Keratinocyte (primary cell): ENCODE measurements at regions not wholly inside any gene's neighbourhood (a gene's known extent, or its start where the extent isn't known, plus 50 kb on each side); places are given as distances from the start of the nearest gene placed in this dataset.

Experiments used
- DNase-seq: peaks from one replicate; pipeline ENCODE4 v3.0.0-alpha.2; 2011; ENCODE audit warnings: low read depth, missing footprints, low spot score
- FAIRE-seq: peaks from 2 replicates; lab custom pipeline; 2011; peaks lifted over from hg19 to GRCh38; lab: Jason Lieb, UNC
- H2AFZ ChIP-seq: 2 replicates; pipeline ENCODE4 v1.6.0; 2012; ENCODE audit warnings: low read length, control low read depth, inconsistent platforms; ENCODE audit not compliant: control insufficient read depth
- H3K27ac ChIP-seq: 2 replicates; pipeline ENCODE4 v1.5.1; 2011; ENCODE audit warnings: low read length; ENCODE audit not compliant: control insufficient read depth, insufficient read depth
- H3K27me3 ChIP-seq: 3 replicates; pipeline ENCODE4 v1.6.0; 2011; ENCODE audit warnings: low read length; ENCODE audit not compliant: control insufficient read depth, insufficient read depth; ENCODE audit errors: extremely low read depth
- H3K36me3 ChIP-seq, 2 experiments: 2 replicates in 1 of 2; 3 replicates in 1 of 2; pipeline ENCODE4 v1.5.1; 2011; ENCODE audit warnings: low read length in 2 of 2, mild to moderate bottlenecking in 1 of 2; ENCODE audit not compliant: control insufficient read depth in 2 of 2, insufficient read depth in 2 of 2; ENCODE audit errors: extremely low read depth in 1 of 2
- H3K4me1 ChIP-seq: 3 replicates; pipeline ENCODE4 v1.5.1; 2011; ENCODE audit warnings: low read length; ENCODE audit not compliant: control insufficient read depth, insufficient read depth; ENCODE audit errors: extremely low read depth
- H3K4me2 ChIP-seq: 3 replicates; pipeline ENCODE4 v1.6.0; 2011; ENCODE audit warnings: low read depth, low read length; ENCODE audit not compliant: control insufficient read depth, insufficient read depth; ENCODE audit errors: extremely low read depth
- H3K4me3 ChIP-seq, 3 experiments: fragments of 200-600 bp in 1 of 3; sonication (generic) in 1 of 3; 2 replicates in 2 of 3; 3 replicates in 1 of 3; pipeline ENCODE4 v1.5.1; 2011 to 2016; ENCODE audit warnings: low read length in 3 of 3, mild to moderate bottlenecking in 3 of 3, control low read depth in 2 of 3, inconsistent platforms in 1 of 3, low read depth in 1 of 3, mixed read lengths in 1 of 3, mixed run types in 1 of 3, moderate library complexity in 1 of 3; ENCODE audit not compliant: control insufficient read depth in 2 of 3, insufficient read depth in 2 of 3; ENCODE audit errors: extremely low read depth in 1 of 3
- H3K79me2 ChIP-seq: 2 replicates; pipeline ENCODE4 v1.6.0; 2012; ENCODE audit warnings: low read length; ENCODE audit not compliant: control insufficient read depth, insufficient read depth
- H3K9ac ChIP-seq: 3 replicates; pipeline ENCODE4 v1.6.0; 2011; ENCODE audit warnings: low read length; ENCODE audit not compliant: control insufficient read depth, insufficient read depth; ENCODE audit errors: extremely low read depth
- H3K9me1 ChIP-seq: 3 replicates; pipeline ENCODE4 v1.6.0; 2011; ENCODE audit warnings: low read length; ENCODE audit not compliant: control insufficient read depth, insufficient read depth; ENCODE audit errors: extremely low read depth
- H3K9me3 ChIP-seq: 2 replicates; pipeline ENCODE4 v1.5.1; 2012; ENCODE audit warnings: low read depth, low read length; ENCODE audit not compliant: control insufficient read depth
- H4K20me1 ChIP-seq: 3 replicates; pipeline ENCODE4 v1.6.0; 2011; ENCODE audit warnings: low read length; ENCODE audit not compliant: control insufficient read depth, insufficient read depth; ENCODE audit errors: extremely low read depth
- EZH2 ChIP-seq: IDR thresholded peaks from one replicate; pipeline ENCODE4 v1.6.1; 2012; ENCODE audit warnings: inconsistent platforms, mild to moderate bottlenecking, low read length, moderate library complexity
- dilution Hi-C: fragments of 300-500 bp; cut with MboI; formaldehyde crosslinking; loops from one replicate; pipeline ENCODE4 v1.7.0; 2020; ENCODE audit warnings: low sequenced_read_pairs; ENCODE audit not compliant: extremely low pct_ligation_motif_present
- TF ChIP-seq, protein P1 (sequence below), 3 experiments: IDR thresholded peaks in 1 of 3; conservative IDR thresholded peaks in 1 of 3; optimal IDR thresholded peaks in 1 of 3; 2 replicates in 2 of 3; 3 replicates in 1 of 3; pipeline versions ENCODE3 to v1.5.1; 2011; ENCODE audit warnings: low read length in 3 of 3, mild to moderate bottlenecking in 3 of 3, moderate library complexity in 2 of 3, control low read depth in 1 of 3, inconsistent platforms in 1 of 3; ENCODE audit not compliant: insufficient read depth in 2 of 3; ENCODE audit errors: extremely low read depth in 1 of 3

DNA sequence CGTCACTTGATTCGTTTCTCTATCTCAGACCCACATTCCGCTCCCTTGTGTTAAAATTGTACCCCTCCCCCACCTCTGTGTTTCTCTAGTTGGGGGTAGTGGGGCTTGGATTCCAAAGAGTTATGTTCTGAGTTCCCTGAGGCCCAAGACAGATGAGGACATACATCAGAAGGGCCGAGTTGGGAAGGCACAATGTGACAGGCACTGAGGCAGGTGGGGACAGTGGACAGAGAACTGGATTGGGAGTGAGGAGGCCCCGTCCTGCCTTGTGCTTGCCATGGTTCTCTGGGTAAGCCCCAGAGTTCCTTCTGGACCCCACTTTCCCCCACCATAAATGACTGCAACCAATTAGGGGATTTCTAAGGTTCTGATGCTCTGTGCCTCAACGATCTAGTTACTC lies 80.5 kb upstream of the ETV3 start:
- Histone ChIP-seq H4K20me1 (no peaks in the 10 kb centered on the region), H3K79me2 (no peaks in the 10 kb centered on the region), H3K27me3 (no peaks in the 10 kb centered on the region), H3K36me3 (no peaks in the 10 kb centered on the region), H3K9me3 (no peaks in the 10 kb centered on the region), H3K27ac (no peak overlapping the region), H3K4me1 (no peaks in the 10 kb centered on the region), H3K9ac (no peak overlapping the region), H2AFZ (no peak overlapping the region), H3K9me1 (no peaks in the 10 kb centered on the region), H3K4me2 (no peak overlapping the region), H3K4me3 (no peak overlapping the region)
- no peak for FAIRE-seq
- TF ChIP-seq EZH2, result no peak
- TF ChIP-seq, protein P1, sequence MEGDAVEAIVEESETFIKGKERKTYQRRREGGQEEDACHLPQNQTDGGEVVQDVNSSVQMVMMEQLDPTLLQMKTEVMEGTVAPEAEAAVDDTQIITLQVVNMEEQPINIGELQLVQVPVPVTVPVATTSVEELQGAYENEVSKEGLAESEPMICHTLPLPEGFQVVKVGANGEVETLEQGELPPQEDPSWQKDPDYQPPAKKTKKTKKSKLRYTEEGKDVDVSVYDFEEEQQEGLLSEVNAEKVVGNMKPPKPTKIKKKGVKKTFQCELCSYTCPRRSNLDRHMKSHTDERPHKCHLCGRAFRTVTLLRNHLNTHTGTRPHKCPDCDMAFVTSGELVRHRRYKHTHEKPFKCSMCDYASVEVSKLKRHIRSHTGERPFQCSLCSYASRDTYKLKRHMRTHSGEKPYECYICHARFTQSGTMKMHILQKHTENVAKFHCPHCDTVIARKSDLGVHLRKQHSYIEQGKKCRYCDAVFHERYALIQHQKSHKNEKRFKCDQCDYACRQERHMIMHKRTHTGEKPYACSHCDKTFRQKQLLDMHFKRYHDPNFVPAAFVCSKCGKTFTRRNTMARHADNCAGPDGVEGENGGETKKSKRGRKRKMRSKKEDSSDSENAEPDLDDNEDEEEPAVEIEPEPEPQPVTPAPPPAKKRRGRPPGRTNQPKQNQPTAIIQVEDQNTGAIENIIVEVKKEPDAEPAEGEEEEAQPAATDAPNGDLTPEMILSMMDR (optimal IDR thresholded peaks at IDR 0.05 in 1 of 3, IDR thresholded peaks at IDR 0.05 in 1 of 3, conservative IDR thresholded peaks at IDR 0.05 in 1 of 3; ENCODE audit: extremely low read depth in 1 of 3, insufficient read depth in 2 of 3, low read length in 3 of 3), result no peak
- dilution Hi-C loops, result no loop called here
- no peak for DNase-seq

DNA sequence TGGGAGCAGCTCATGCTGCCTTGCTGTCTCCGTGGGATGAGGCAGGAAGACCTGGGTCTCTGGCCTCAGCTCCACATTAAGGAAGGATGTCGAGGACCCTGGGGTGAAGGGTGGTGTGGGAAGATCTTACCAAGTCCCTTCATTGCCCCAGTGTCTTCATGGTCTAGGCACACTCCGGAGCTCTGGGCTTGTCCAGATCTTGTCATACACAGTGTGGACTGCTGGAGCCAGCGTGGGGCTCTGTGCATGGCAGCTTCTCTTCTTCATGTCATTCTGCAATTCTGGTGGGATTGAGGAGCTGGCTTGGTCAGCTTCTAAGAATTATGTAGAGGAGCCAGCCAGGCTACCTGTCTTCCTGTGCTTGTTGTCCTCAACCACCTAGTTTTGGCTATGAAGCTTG lies 79.3 kb upstream of the ETV3 start:
- no peaks in the 10 kb centered on the region for H3K9me3 ChIP-seq
- H3K4me2 ChIP-seq, result no peak overlapping the region
- FAIRE-seq (no peak), DNase-seq (no peak)
- no peaks in the 10 kb centered on the region for H3K79me2 ChIP-seq
- no peak overlapping the region for H2AFZ ChIP-seq
- no peaks in the 10 kb centered on the region for H3K27me3 ChIP-seq
- dilution Hi-C loops, result no loop called here
- H3K36me3 ChIP-seq, result no peaks in the 10 kb centered on the region
- H3K4me3 ChIP-seq, result no peak overlapping the region
- TF ChIP-seq, protein P1 (optimal IDR thresholded peaks at IDR 0.05 in 1 of 3, IDR thresholded peaks at IDR 0.05 in 1 of 3, conservative IDR thresholded peaks at IDR 0.05 in 1 of 3; ENCODE audit: extremely low read depth in 1 of 3, insufficient read depth in 2 of 3, low read length in 3 of 3), result no peak
- no peak for TF ChIP-seq EZH2
- H3K9ac ChIP-seq, result no peak overlapping the region
- H3K27ac ChIP-seq, result no peak overlapping the region
- no peaks in the 10 kb centered on the region for H3K4me1 ChIP-seq
- H4K20me1 ChIP-seq, result no peaks in the 10 kb centered on the region
- no peaks in the 10 kb centered on the region for H3K9me1 ChIP-seq
